GM23338 (cell line): ENCODE measurements at regions not wholly inside any gene's neighbourhood (a gene's known extent, or its start where the extent isn't known, plus 50 kb on each side); places are given as distances from the start of the nearest gene placed in this dataset.

ENCODE experiments used
- CREB1 ChIP-seq: fragments of 250-450 bp; sonication (Bioruptor Pico); IDR thresholded peaks from 2 replicates; pipeline ENCODE4 v1.5.0; 2020; ENCODE audit warnings: low read depth, mild to moderate bottlenecking, moderate library complexity
- EZH2 ChIP-seq: fragments of 200-600 bp; sonication (generic); IDR thresholded peaks from one replicate; pipeline ENCODE4 v1.8.0; 2017; ENCODE audit warnings: antibody characterized with exemption, mild to moderate bottlenecking, low read depth; ENCODE audit not compliant: unreplicated experiment
- EZH2phosphoT487 ChIP-seq: fragments of 200-600 bp; sonication (generic); IDR thresholded peaks from one replicate; pipeline ENCODE4 v1.8.1; 2018; ENCODE audit warnings: antibody characterized with exemption; ENCODE audit not compliant: unreplicated experiment
- JUNB ChIP-seq: IDR thresholded peaks from one replicate; pipeline ENCODE4 v1.6.1; 2016; ENCODE audit warnings: antibody characterized with exemption; ENCODE audit not compliant: unreplicated experiment
- NANOG ChIP-seq: IDR thresholded peaks from 2 replicates; pipeline ENCODE4 v1.6.1; 2016; ENCODE audit warnings: antibody characterized with exemption, borderline replicate concordance
- STAT1 ChIP-seq: IDR thresholded peaks from one replicate; pipeline ENCODE4 v1.6.1; 2016; ENCODE audit warnings: antibody characterized with exemption; ENCODE audit not compliant: unreplicated experiment
- ZNF114 ChIP-seq: fragments of 250-450 bp; sonication (Bioruptor Pico); IDR thresholded peaks from 2 replicates; pipeline ENCODE4 v1.5.0; 2020; ENCODE audit warnings: mild to moderate bottlenecking, moderate library complexity
- ZNF331 ChIP-seq: fragments of 250-450 bp; sonication (Bioruptor Pico); IDR thresholded peaks from 2 replicates; pipeline ENCODE4 v1.5.0; 2020; ENCODE audit warnings: low read depth, mild to moderate bottlenecking, moderate library complexity
- TF ChIP-seq, protein P1 (sequence below): fragments of 250-450 bp; sonication (Bioruptor Pico); IDR thresholded peaks from 2 replicates; pipeline ENCODE4 v1.5.0; 2020; ENCODE audit warnings: mild to moderate bottlenecking, moderate library complexity
- TF ChIP-seq, protein P2 (sequence below): IDR thresholded peaks from 2 replicates; pipeline ENCODE4 v1.6.1; 2016; ENCODE audit warnings: antibody characterized with exemption
- TF ChIP-seq, protein P3 (sequence below): IDR thresholded peaks from one replicate; pipeline ENCODE4 v1.6.1; 2018; ENCODE audit warnings: antibody characterized with exemption; ENCODE audit not compliant: unreplicated experiment

DNA sequence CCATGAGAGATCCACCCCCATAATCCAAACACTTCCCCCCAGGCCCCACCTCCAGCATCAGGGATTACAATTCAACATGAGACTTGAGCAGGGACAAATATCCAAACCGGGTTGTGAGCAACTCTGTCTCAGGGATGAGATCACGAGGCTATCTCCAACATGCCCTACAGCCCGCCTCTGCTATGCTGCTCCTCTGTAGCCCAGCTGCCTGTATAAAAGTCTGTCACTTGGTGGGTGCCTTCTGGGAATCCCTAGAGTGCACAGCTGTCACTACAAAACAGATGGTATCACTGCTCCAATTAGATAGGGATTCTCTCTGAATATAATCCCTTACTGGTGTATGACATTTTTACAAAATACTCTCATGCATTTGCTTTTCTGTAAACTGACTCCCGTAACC, 114.9 kb upstream of the NANOS1 start (continued):
- TF ChIP-seq, protein P1, sequence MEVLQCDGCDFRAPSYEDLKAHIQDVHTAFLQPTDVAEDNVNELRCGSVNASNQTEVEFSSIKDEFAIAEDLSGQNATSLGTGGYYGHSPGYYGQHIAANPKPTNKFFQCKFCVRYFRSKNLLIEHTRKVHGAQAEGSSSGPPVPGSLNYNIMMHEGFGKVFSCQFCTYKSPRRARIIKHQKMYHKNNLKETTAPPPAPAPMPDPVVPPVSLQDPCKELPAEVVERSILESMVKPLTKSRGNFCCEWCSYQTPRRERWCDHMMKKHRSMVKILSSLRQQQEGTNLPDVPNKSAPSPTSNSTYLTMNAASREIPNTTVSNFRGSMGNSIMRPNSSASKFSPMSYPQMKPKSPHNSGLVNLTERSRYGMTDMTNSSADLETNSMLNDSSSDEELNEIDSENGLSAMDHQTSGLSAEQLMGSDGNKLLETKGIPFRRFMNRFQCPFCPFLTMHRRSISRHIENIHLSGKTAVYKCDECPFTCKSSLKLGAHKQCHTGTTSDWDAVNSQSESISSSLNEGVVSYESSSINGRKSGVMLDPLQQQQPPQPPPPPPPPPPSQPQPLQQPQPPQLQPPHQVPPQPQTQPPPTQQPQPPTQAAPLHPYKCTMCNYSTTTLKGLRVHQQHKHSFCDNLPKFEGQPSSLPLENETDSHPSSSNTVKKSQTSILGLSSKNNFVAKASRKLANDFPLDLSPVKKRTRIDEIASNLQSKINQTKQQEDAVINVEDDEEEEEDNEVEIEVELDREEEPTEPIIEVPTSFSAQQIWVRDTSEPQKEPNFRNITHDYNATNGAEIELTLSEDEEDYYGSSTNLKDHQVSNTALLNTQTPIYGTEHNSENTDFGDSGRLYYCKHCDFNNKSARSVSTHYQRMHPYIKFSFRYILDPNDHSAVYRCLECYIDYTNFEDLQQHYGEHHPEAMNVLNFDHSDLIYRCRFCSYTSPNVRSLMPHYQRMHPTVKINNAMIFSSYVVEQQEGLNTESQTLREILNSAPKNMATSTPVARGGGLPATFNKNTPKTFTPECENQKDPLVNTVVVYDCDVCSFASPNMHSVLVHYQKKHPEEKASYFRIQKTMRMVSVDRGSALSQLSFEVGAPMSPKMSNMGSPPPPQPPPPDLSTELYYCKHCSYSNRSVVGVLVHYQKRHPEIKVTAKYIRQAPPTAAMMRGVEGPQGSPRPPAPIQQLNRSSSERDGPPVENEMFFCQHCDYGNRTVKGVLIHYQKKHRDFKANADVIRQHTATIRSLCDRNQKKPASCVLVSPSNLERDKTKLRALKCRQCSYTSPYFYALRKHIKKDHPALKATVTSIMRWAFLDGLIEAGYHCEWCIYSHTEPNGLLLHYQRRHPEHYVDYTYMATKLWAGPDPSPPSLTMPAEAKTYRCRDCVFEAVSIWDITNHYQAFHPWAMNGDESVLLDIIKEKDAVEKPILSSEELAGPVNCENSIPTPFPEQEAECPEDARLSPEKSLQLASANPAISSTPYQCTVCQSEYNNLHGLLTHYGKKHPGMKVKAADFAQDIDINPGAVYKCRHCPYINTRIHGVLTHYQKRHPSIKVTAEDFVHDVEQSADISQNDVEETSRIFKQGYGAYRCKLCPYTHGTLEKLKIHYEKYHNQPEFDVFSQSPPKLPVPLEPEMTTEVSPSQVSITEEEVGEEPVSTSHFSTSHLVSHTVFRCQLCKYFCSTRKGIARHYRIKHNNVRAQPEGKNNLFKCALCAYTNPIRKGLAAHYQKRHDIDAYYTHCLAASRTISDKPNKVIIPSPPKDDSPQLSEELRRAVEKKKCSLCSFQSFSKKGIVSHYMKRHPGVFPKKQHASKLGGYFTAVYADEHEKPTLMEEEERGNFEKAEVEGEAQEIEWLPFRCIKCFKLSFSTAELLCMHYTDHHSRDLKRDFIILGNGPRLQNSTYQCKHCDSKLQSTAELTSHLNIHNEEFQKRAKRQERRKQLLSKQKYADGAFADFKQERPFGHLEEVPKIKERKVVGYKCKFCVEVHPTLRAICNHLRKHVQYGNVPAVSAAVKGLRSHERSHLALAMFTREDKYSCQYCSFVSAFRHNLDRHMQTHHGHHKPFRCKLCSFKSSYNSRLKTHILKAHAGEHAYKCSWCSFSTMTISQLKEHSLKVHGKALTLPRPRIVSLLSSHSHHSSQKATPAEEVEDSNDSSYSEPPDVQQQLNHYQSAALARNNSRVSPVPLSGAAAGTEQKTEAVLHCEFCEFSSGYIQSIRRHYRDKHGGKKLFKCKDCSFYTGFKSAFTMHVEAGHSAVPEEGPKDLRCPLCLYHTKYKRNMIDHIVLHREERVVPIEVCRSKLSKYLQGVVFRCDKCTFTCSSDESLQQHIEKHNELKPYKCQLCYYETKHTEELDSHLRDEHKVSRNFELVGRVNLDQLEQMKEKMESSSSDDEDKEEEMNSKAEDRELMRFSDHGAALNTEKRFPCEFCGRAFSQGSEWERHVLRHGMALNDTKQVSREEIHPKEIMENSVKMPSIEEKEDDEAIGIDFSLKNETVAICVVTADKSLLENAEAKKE, result no peak
- TF ChIP-seq STAT1 (no peak), CREB1 (CRISPR knock-in tag) (no peak), JUNB (no peak), ZNF331 (CRISPR knock-in tag) (no peak), ZNF114 (CRISPR knock-in tag) (no peak), NANOG (no peak), EZH2 (no peak), EZH2phosphoT487 (no peak)
- TF ChIP-seq, protein P2, sequence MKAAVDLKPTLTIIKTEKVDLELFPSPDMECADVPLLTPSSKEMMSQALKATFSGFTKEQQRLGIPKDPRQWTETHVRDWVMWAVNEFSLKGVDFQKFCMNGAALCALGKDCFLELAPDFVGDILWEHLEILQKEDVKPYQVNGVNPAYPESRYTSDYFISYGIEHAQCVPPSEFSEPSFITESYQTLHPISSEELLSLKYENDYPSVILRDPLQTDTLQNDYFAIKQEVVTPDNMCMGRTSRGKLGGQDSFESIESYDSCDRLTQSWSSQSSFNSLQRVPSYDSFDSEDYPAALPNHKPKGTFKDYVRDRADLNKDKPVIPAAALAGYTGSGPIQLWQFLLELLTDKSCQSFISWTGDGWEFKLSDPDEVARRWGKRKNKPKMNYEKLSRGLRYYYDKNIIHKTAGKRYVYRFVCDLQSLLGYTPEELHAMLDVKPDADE, result no peak
- TF ChIP-seq, protein P3, sequence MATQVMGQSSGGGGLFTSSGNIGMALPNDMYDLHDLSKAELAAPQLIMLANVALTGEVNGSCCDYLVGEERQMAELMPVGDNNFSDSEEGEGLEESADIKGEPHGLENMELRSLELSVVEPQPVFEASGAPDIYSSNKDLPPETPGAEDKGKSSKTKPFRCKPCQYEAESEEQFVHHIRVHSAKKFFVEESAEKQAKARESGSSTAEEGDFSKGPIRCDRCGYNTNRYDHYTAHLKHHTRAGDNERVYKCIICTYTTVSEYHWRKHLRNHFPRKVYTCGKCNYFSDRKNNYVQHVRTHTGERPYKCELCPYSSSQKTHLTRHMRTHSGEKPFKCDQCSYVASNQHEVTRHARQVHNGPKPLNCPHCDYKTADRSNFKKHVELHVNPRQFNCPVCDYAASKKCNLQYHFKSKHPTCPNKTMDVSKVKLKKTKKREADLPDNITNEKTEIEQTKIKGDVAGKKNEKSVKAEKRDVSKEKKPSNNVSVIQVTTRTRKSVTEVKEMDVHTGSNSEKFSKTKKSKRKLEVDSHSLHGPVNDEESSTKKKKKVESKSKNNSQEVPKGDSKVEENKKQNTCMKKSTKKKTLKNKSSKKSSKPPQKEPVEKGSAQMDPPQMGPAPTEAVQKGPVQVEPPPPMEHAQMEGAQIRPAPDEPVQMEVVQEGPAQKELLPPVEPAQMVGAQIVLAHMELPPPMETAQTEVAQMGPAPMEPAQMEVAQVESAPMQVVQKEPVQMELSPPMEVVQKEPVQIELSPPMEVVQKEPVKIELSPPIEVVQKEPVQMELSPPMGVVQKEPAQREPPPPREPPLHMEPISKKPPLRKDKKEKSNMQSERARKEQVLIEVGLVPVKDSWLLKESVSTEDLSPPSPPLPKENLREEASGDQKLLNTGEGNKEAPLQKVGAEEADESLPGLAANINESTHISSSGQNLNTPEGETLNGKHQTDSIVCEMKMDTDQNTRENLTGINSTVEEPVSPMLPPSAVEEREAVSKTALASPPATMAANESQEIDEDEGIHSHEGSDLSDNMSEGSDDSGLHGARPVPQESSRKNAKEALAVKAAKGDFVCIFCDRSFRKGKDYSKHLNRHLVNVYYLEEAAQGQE, result no peak
